Activated CD4-positive, alpha-beta T cell treated with anti-CD3 and anti-CD28 coated beads, Interleukin-2, Interleukin-6, amounts not matched to agents 100 ng/mL and 50 ng/mL, durations not matched to agents 16 hours and 8 hours (primary cell): ENCODE measurements at regions not wholly inside any gene's neighbourhood (a gene's known extent, or its start where the extent isn't known, plus 50 kb on each side); places are given as distances from the start of the nearest gene placed in this dataset.

ENCODE experiments used
- DNase-seq: peaks from one replicate; pipeline ENCODE4 v3.0.0-alpha.2; 2020

GRCh38 chr6:104301951-104302350, 557.8 kb downstream of the HACE1 start:
- DNase-seq = no peak

GRCh38 chr6:104286641-104287040, 573.1 kb downstream of the HACE1 start:
- DNase-seq = no peak

- DNase-seq = no peak
These were observed 574.8 kb downstream of the HACE1 start for GRCh38 chr6:104284872-104285271.

GRCh38 chr6:104282581-104282980, 577.1 kb downstream of the HACE1 start:
- DNase-seq = no peak

GRCh38 chr6:104281370-104281769, 578.3 kb downstream of the HACE1 start:
- no peak for DNase-seq

GRCh38 chr6:104268389-104268788, 591.3 kb downstream of the HACE1 start:
- no peak for DNase-seq

- no peak for DNase-seq
These were observed 592.8 kb downstream of the HACE1 start for GRCh38 chr6:104266922-104267321.

GRCh38 chr6:104256646-104257045, 603.1 kb downstream of the HACE1 start:
- no peak for DNase-seq

- DNase-seq = no peak
These were observed 606.5 kb downstream of the HACE1 start for GRCh38 chr6:104253236-104253635.

- DNase-seq = no peak
These were observed 607.4 kb downstream of the HACE1 start for GRCh38 chr6:104252276-104252675.

- DNase-seq = no peak
These were observed 608.1 kb downstream of the HACE1 start for GRCh38 chr6:104251651-104252050.

- no peak for DNase-seq
These were observed 618.9 kb downstream of the HACE1 start for GRCh38 chr6:104240865-104241264.

GRCh38 chr6:104239971-104240370, 619.7 kb downstream of the HACE1 start:
- no peak for DNase-seq

- no peak for DNase-seq
These were observed 630.7 kb downstream of the HACE1 start for GRCh38 chr6:104229057-104229456.

- DNase-seq = no peak
These were observed 632.2 kb downstream of the HACE1 start for GRCh38 chr6:104227508-104227907.

- no peak for DNase-seq
These were observed 632.8 kb downstream of the HACE1 start for GRCh38 chr6:104226790-104227446.

- DNase-seq = no peak
These were observed 641.6 kb downstream of the HACE1 start for GRCh38 chr6:104218116-104218515.

GRCh38 chr6:104214901-104215300, 644.8 kb downstream of the HACE1 start:
- no peak for DNase-seq

GRCh38 chr6:104212977-104213668, 646.6 kb downstream of the HACE1 start:
- DNase-seq = no peak

- no peak for DNase-seq
These were observed 652.1 kb downstream of the HACE1 start for GRCh38 chr6:104207635-104208034.

GRCh38 chr6:104201557-104201956, 658.2 kb downstream of the HACE1 start:
- DNase-seq = no peak

GRCh38 chr6:104187616-104188015, 672.1 kb downstream of the HACE1 start:
- no peak for DNase-seq

GRCh38 chr6:104186831-104187230, 672.9 kb downstream of the HACE1 start:
- DNase-seq = no peak

- no peak for DNase-seq
These were observed 675.8 kb downstream of the HACE1 start for GRCh38 chr6:104183816-104184435.
